HG03558 (cell line): ENCODE measurements at regions not wholly inside any gene's neighbourhood (a gene's known extent, or its start where the extent isn't known, plus 50 kb on each side); places are given as distances from the start of the nearest gene placed in this dataset.

Experiments used
- ATAC-seq: cut with Tn5 transposase; IDR thresholded peaks from one replicate; pipeline ENCODE4 v1.9.1; 2021; ENCODE audit warnings: moderate number of reproducible peaks; ENCODE audit not compliant: unreplicated experiment; ENCODE audit errors: extremely low read depth

DNA sequence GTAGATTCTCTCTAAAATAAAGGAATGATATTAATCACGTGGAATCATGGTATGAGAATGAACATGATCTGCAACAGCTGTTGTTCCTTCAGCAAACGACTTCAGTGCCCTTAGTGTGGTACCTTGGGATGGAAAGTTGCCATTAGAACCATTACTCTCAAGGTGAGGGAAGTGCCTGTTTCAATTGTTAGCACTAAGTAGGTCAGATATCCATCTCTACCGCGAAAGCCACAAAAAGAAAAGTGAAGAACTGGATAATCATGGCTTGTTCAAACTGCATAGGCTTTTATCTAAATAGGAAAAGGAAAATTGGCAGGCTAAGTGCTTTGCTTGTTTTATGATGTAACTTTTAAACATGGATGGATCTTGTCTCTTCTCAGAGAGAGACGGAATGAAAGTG is 380.7 kb downstream of the MRPS30 start:
- no peak for ATAC-seq

GRCh38 chr5:45195026-45195425 is 386.3 kb downstream of the MRPS30 start:
- ATAC-seq: no peak
